Vagina (tissue), 2 donors: ENCODE measurements at regions not wholly inside any gene's neighbourhood (a gene's known extent, or its start where the extent isn't known, plus 50 kb on each side); places are given as distances from the start of the nearest gene placed in this dataset.

Source experiments
- POLR2A ChIP-seq, 2 donors: fragments of 450-650 bp; IDR thresholded peaks; one replicate each; pipeline ENCODE4 v1.6.1; 2017; ENCODE audit warnings: antibody characterized with exemption in 2 of 2, mild to moderate bottlenecking in 2 of 2, moderate library complexity in 2 of 2
- POLR2AphosphoS5 ChIP-seq, 2 donors: sonication (generic); formaldehyde crosslinking; IDR thresholded peaks; one replicate each; pipeline ENCODE4 v1.9.0; 2017; ENCODE audit warnings: antibody characterized with exemption in 2 of 2, mild to moderate bottlenecking in 2 of 2, low read depth in 1 of 2; ENCODE audit not compliant: insufficient read depth in 1 of 2
- TF ChIP-seq, protein P1 (sequence below), 3 experiments: fragments of 450-650 bp in 2 of 3; fragments of 200-600 bp in 1 of 3; sonication (generic) in 1 of 3; IDR thresholded peaks; one replicate each; pipeline ENCODE4 v1.5.1; 2017 to 2019; ENCODE audit warnings: antibody characterized with exemption in 3 of 3, mild to moderate bottlenecking in 2 of 3, moderate library complexity in 2 of 3

DNA sequence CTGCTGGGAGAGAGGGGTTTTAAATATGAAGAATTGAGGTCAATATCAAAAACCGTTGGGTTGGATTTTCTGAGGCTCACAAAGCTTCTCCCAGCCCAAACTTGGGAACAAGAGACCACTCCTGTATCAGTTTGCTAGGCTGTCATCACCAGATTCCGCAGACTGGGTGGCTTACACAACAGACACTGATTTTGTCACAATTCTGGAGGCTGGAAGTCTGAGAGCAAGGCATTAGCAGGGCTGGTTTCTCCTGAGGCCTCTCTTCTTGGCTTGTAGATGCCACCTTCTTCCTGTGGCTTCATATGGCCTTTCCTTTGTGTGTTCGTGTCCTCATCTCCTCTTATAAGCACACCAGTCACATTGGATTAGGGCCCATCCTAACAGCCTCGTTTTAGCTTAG is 122.9 kb upstream of the COPS8 start:
- TF ChIP-seq, protein P1, sequence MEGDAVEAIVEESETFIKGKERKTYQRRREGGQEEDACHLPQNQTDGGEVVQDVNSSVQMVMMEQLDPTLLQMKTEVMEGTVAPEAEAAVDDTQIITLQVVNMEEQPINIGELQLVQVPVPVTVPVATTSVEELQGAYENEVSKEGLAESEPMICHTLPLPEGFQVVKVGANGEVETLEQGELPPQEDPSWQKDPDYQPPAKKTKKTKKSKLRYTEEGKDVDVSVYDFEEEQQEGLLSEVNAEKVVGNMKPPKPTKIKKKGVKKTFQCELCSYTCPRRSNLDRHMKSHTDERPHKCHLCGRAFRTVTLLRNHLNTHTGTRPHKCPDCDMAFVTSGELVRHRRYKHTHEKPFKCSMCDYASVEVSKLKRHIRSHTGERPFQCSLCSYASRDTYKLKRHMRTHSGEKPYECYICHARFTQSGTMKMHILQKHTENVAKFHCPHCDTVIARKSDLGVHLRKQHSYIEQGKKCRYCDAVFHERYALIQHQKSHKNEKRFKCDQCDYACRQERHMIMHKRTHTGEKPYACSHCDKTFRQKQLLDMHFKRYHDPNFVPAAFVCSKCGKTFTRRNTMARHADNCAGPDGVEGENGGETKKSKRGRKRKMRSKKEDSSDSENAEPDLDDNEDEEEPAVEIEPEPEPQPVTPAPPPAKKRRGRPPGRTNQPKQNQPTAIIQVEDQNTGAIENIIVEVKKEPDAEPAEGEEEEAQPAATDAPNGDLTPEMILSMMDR (IDR thresholded peaks at IDR 0.05) = no peak
- no peak for TF ChIP-seq POLR2AphosphoS5 (IDR thresholded peaks at IDR 0.05; ENCODE audit: insufficient read depth in 1 of 2, low read depth in 1 of 2)
- no peak for TF ChIP-seq POLR2A (IDR thresholded peaks at IDR 0.05)
